HG02884 (cell line): ENCODE measurements at regions not wholly inside any gene's neighbourhood (a gene's known extent, or its start where the extent isn't known, plus 50 kb on each side); places are given as distances from the start of the nearest gene placed in this dataset.

Experiments used
- ATAC-seq: cut with Tn5 transposase; IDR thresholded peaks from one replicate; pipeline ENCODE4 v1.9.1; 2021; ENCODE audit warnings: mild to moderate bottlenecking, moderate library complexity; ENCODE audit not compliant: unreplicated experiment

- no peak for ATAC-seq
Observed at GRCh38 chr2:126990200-126990599, 91.5 kb downstream of the TEX51 start.

DNA sequence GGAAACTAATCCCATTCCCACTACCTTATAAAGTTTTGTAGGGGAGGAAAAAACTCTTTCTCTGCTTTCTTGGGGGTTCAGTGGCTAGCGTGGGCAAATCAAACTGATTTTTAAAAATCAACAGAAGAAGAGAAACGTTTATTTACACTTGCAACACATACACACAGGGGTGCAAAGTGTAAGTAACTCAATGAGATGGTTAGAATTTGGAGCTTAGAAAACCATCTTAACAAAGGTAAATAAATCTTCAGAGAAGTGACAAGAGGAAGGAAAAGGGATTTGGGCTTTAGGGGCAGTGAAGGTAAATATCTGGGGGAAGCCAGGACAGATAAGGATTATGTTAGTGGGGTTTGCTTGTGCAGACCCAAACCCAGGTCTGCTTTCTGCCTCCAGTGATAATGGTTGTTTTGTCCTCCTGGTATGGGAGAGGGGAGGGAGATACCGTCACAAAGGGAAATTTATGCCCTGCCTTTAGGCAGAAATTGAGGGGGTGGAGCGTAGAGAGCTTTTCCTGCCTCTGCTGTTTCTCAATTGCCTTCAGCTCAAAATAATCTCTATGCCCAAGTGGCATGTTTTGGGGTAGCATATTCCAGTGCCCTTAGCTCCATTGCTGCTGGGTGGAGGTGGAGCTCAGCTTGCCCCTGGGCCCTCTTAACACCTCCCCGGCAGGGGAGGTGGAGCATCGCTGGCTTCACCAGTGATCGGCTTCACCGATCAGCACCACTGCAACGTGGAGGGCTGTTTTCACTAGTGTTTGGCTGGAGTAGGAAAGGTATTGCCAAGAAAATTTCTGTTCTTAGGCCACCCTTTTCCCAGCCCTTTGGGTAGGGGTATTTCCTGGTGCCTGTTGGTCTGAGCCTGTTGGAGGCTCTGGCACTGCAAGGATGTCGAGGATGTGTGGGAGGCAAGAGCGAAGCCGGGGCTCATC is 92.2 kb downstream of the TEX51 start:
- ATAC-seq: no peak

DNA sequence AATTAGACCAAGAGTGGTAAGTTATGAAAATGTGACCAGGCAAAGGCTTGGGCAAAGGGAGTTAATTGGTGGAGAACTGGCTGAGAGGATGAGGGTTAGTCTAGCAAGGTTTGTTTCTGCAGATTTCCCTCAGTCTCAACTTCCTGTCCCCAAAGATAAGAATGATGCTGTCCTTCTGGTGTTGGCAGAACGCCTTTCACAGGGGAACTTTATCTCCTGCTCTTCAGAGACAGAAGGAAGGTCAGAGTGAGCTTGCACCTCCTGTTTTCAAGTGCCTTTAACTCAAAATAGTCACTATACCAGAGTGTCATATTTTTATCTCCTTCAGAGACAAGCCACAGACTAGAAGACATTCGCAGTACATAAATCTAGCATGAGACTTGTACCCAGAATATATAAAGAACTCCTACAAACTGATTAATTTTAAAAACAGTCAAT is 95.7 kb downstream of the TEX51 start:
- no peak for ATAC-seq

DNA sequence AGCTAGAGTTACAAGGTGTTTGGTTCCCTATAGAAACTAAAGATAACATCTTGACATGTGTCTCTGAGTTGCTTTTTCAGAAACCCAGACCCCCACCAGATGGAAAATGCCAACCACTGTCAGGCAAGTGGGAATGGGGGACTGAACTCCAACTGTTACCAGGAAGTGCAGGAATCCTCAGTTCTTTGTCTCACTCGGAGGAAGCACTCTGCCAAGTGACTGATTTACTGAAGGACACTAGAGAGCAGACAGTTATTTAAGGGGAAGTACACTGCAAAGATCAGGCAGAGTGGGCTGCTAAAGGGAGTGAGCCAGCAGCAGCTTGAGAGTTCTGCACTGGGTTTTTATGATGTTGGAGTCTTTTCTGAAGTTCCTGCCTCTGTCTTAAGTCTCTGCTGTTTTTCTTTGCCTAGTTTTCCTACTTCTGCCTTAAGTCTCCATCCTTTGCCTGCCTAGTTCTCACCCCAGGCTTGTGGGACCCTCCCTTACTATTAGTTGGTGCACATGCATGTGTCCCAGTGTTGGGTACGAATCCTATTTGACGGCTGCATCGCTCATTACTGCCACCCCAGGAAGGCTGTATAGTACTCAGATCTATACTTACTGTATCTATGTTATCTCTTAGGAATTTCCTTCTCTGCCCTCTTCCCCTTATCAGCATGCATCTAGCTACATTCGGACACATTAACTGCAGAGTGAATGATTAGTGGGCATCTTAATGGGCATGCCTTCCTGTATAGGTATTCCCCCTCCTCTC is 97.1 kb downstream of the TEX51 start:
- ATAC-seq: no peak

DNA sequence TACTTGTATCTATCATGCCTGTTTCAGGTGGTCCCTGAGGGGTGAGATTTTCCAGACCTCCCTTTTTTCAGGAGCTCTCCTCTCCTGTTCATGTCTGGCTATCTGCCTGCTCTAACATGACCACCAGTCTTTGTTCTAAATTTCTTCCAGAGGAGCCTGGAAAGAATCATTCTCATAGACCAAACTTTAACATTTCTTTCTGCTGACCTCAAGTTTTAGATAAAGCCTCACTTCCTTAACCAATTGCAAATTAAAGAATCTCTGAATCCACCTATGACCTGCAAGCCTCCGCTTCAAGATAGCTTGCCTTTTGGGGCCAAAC is 97.6 kb downstream of the TEX51 start:
- no peak for ATAC-seq
